GM19452 (cell line): ENCODE measurements at regions not wholly inside any gene's neighbourhood (a gene's known extent, or its start where the extent isn't known, plus 50 kb on each side); places are given as distances from the start of the nearest gene placed in this dataset.

Experiments used
- ATAC-seq: cut with Tn5 transposase; IDR thresholded peaks from one replicate; pipeline ENCODE4 v1.9.1; 2021; ENCODE audit not compliant: unreplicated experiment

DNA sequence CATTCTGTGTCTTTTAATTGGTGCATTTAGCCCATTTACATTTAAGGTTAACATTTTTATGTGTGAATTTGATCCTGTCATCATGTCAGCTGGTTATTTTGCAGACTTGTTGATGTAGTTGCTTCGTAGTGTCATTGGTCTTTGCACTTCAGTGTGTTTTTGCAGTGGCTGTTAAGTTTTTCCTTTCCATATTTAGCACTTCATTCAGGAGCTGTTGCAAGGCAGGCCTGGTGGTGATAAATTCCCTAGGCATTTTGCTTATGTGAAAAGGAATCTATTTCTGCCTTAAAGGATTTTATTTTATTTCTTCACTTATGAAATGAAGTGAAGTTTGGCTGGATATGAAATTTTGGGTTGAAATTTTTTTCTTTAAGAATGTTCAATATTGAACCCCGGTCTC lies 70.2 kb upstream of the CD96 start:
- no peak for ATAC-seq

DNA sequence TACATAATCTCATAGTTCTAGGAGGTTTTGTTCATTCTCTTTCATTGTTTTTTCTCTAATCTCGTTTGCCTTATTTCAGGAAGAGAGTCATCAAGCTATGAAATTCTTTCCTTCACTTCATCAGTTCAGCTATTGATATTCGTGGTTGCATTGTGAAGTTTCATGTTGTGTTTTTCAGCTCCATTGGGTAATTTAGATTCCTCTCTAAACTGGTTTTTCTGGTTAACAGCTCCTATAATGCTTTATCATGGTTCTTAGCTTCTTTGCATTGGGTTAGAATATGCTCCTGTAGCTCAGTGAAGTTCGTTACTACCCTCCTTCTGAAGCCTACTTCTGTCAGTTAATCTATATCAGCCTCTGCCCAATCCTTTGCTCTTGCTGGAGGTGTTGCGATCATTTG lies 69.4 kb upstream of the CD96 start:
- no peak for ATAC-seq

GRCh38 chr3:111473550-111473949 lies 68.4 kb upstream of the CD96 start:
- no peak for ATAC-seq

DNA sequence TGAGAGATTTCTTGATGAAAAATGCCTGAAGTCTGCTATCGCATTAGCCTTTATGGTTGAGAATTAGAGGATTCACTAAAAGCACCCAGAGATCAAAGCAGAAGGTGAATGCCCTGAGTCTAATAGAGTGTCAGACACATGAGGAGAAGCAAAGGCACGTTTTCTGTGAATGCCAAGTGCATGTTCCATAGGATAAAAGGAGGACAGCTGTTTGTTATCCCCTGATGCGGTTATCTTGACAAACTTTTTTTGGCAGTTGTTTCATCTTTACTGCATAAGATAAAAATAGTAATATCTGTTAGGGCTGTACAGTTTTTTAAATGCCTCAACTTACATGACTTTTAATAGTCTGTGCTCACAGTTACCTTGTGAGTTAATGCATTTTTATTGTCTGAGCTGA lies 65.3 kb upstream of the CD96 start:
- ATAC-seq = no peak

GRCh38 chr3:111480091-111480490 lies 61.9 kb upstream of the CD96 start:
- ATAC-seq = no peak

DNA sequence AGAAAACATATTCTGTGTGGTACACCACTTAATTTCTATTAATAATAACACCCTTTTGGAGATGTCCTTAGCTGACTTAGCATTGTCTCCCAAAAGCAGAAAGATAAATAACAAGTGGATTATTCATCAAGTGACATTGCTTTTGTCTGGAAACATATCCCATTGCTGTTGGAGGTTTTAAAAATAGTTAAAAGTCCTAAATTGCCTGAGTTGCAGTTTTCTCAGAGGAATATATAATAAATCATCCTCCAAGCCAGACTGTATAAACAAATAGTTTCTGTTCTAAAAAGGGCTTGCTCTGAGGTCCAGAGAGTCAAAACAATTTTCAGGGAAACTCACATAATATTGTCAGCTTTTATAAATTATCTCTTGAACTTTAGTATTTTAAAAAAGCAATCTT lies 60.4 kb upstream of the CD96 start:
- no peak for ATAC-seq

- no peak for ATAC-seq
Observed at GRCh38 chr3:111482574-111482973, 59.4 kb upstream of the CD96 start.

DNA sequence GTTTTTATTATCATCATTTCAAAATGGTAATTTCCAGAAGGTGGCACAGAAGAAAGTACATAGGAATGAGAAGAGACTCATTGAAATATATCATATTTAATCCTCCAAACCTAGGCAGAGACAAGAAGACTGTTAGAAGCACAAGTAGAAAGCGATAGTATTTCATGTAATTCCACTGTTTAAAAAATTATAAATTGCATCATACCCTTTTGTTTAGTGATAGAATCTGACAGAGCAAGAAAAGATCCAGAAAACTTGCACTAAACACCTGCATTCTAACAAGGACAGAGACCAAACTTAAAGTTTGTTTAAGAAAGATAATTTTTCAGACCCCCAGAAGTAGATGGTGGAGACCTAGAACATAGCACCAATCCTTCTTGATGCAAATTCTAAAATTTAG lies 56.9 kb upstream of the CD96 start:
- no peak for ATAC-seq
